VCaP (cell line): ENCODE measurements at regions not wholly inside any gene's neighbourhood (a gene's known extent, or its start where the extent isn't known, plus 50 kb on each side); places are given as distances from the start of the nearest gene placed in this dataset.
"Not testable (repeated sequence)": the region's sequence is repeated elsewhere in the genome, so short reads cannot be mapped to it uniquely, and the experiment has no call there.

ENCODE experiments used
- H3K27ac ChIP-seq: fragments of 450-650 bp; 2 replicates; pipeline ENCODE4 v1.5.1; 2017
- CTCF ChIP-seq: fragments of 450-650 bp; conservative IDR thresholded peaks from 2 replicates; pipeline ENCODE4 v1.5.1; 2017; ENCODE audit warnings: mild to moderate bottlenecking, moderate library complexity

GRCh38 chr5:82938901-82939725 is 138.1 kb downstream of the TMEM167A start:
- no peak overlapping the region for H3K27ac ChIP-seq
- no peak for TF ChIP-seq CTCF

- not testable (repeated sequence) for H3K27ac ChIP-seq
Observed at GRCh38 chr5:82932473-82933220, 144.5 kb downstream of the TMEM167A start.

GRCh38 chr5:82931110-82931509 is 146.1 kb downstream of the TMEM167A start:
- no peak overlapping the region for H3K27ac ChIP-seq
- no peak for TF ChIP-seq CTCF

- no peak for TF ChIP-seq CTCF
- H3K27ac ChIP-seq = no peak overlapping the region
Observed at GRCh38 chr5:82925061-82925411, 152.2 kb downstream of the TMEM167A start.

GRCh38 chr5:82924226-82925060 is 152.8 kb downstream of the TMEM167A start:
- TF ChIP-seq CTCF = no peak
- H3K27ac ChIP-seq = no peak overlapping the region

GRCh38 chr5:82922086-82922734 is 155.0 kb downstream of the TMEM167A start:
- no peak overlapping the region for H3K27ac ChIP-seq
- TF ChIP-seq CTCF = no peak

- no peak for TF ChIP-seq CTCF
Observed at GRCh38 chr5:82918311-82919031, 158.7 kb downstream of the TMEM167A start.

More at GRCh38 chr5:82918311-82919031, 158.7 kb downstream of the TMEM167A start:
- no peak overlapping the region for H3K27ac ChIP-seq
